Heart right ventricle (tissue), 16 donors: ENCODE measurements at regions not wholly inside any gene's neighbourhood (a gene's known extent, or its start where the extent isn't known, plus 50 kb on each side); places are given as distances from the start of the nearest gene placed in this dataset.

Experiments used
- ATAC-seq, 8 donors: fragments of 200-7000 bp; cut with Tn5 transposase; one replicate each; pipeline ENCODE4 v1.9.1; 2020; ENCODE audit warnings: mild to moderate bottlenecking in 8 of 8, moderate library complexity in 8 of 8, moderate number of reproducible peaks in 1 of 8
- DNase-seq, 2 donors: peaks; one replicate each; pipeline ENCODE4 v3.0.0-alpha.2; 2020
- H3K27ac ChIP-seq, 10 donors: fragments of 200-600 bp; sonication (generic) in 2 of 10; one replicate each; pipeline versions ENCODE4 v1.5.0 to v1.8.0; 2020 to 2022; ENCODE audit warnings: mild to moderate bottlenecking in 3 of 10
- H3K27me3 ChIP-seq, 7 donors: fragments of 200-600 bp; one replicate each; pipeline ENCODE4 v1.8.0; 2021 to 2022; ENCODE audit warnings: mild to moderate bottlenecking in 2 of 7
- H3K36me3 ChIP-seq, 9 donors: fragments of 200-600 bp; sonication (generic) in 1 of 9; one replicate each; pipeline versions ENCODE4 v1.5.0 to v1.8.0; 2020 to 2022; ENCODE audit warnings: mild to moderate bottlenecking in 2 of 9
- H3K4me1 ChIP-seq, 9 donors: fragments of 200-600 bp; sonication (generic) in 1 of 9; one replicate each; pipeline versions ENCODE4 v1.5.0 to v1.8.0; 2020 to 2022; ENCODE audit warnings: mild to moderate bottlenecking in 4 of 9
- H3K4me3 ChIP-seq, 10 donors: fragments of 200-600 bp; sonication (generic) in 2 of 10; one replicate each; pipeline versions ENCODE4 v1.5.0 to v1.8.0; 2020 to 2022; ENCODE audit warnings: mild to moderate bottlenecking in 7 of 10, moderate library complexity in 2 of 10
- H3K9me3 ChIP-seq, 11 donors: fragments of 200-600 bp in 10 of 11; sonication (generic) in 2 of 11; one replicate each; pipeline versions ENCODE4 v1.5.0 to v1.8.0; 2013 to 2022; ENCODE audit warnings: mild to moderate bottlenecking in 2 of 11, control low read depth in 1 of 11, moderate library complexity in 1 of 11
- CTCF ChIP-seq, 9 donors: fragments of 200-600 bp; sonication (generic) in 2 of 9; IDR thresholded peaks; one replicate each; pipeline versions ENCODE4 v1.5.0 to v1.8.0; 2021 to 2022; ENCODE audit warnings: antibody characterized with exemption in 9 of 9, mild to moderate bottlenecking in 5 of 9, moderate library complexity in 1 of 9
- WGBS, 2 donors: extraction: QIAGEN DNeasy Blood & Tissue Kit; methylation state at CpG; one replicate each; pipeline ENCODE4 v1.1.7; 2013; ENCODE audit warnings: inconsistent platforms in 1 of 2; 5-methylcytosine and 5-hydroxymethylcytosine counted together
- intact Hi-C, 10 donors: fragments of 100-400 bp; cut with DNase I; formaldehyde crosslinking; loops; one replicate each; pipeline versions ENCODE4 v1.11.1 to v1.14.2; 2022
- donor health status: Arrhythmogenic right ventricular cardiomyopathy.
- donor health status: ischemic (EF 13 %, LVEDD 7.1; RV severe dilation, severe dysfunction).
- donor health status: healthy with polysubstance abuse.
- donor health status: DM: no; HTN: yes; CAD: no.
- donor health status: DM: no; HTN: no; CAD: no.
- donor health status: ischemic (EF 25% LVEDD 6.9; RV normal size, moderate dysfunction).
- donor health status: ischemic (EF 25% LVEDD 5.7; RV mildly dilated, moderate dysfunction).
- donor health status: healthy.
- donor health status: DM: yes; HTN: yes; CAD: no.
- donor health status: Ischemic cardiomyopathy.
- donor health status: ischemic (EF 35%, LVEDD 5.7; RV mildly dilated, moderate dysfunction).
- donor health status: nonischemic (EF 11% LVEDD 7.7; RV severe dilation, severe dysfunction).
- donor health status: DM: yes; HTN: yes; CAD: no.
- donor health status: PGD.
- donor health status: ischemic (EF 29% LVEDD 5.4; RV normal size, mild dysfunction).
- donor health status: nonischemic (EF 23%, LVEDD 6.1; RV moderate dilation, normal function).

- Histone ChIP-seq H3K36me3 (no peaks in the 10 kb centered on the region), H3K27ac (no peak overlapping the region), H3K9me3 (peaks cover 0 to 5% (median 0%) of the 10 kb centered on the region in 11 donors), H3K4me1 (no peaks in the 10 kb centered on the region), H3K4me3 (no peak overlapping the region), H3K27me3 (no peaks in the 10 kb centered on the region)
- intact Hi-C loops: no loop called here
- no peak for TF ChIP-seq CTCF (IDR thresholded peaks at IDR 0.05)
- ATAC-seq (no peak), DNase-seq (no peak)
- WGBS, 2 donors: 70 to 84% methylated on average over 4 of the region's 4 CpGs
Measured at GRCh38 chr13:64782466-64782865, 2447.7 kb downstream of the PCDH9 start.

- intact Hi-C loops: no loop called here
- no peak for ATAC-seq
- no peak overlapping the region for H3K4me3 ChIP-seq
Measured at GRCh38 chr13:64778002-64778401, 2452.1 kb downstream of the PCDH9 start.

GRCh38 chr13:64774915-64775314 lies 2455.2 kb downstream of the PCDH9 start:
- TF ChIP-seq CTCF (IDR thresholded peaks at IDR 0.05): no peak
- Histone ChIP-seq H3K36me3 (no peaks in the 10 kb centered on the region), H3K9me3 (no peaks in the 10 kb centered on the region), H3K27ac (no peak overlapping the region), H3K4me3 (no peak overlapping the region), H3K27me3 (no peaks in the 10 kb centered on the region), H3K4me1 (no peaks in the 10 kb centered on the region)
- intact Hi-C loops: no loop called here
- ATAC-seq (no peak), DNase-seq (no peak)
- WGBS, 2 donors: 83 to 97% methylated on average over 1 of the region's 1 CpG

More at GRCh38 chr13:64778002-64778401, 2452.1 kb downstream of the PCDH9 start:
- no peak for TF ChIP-seq CTCF (IDR thresholded peaks at IDR 0.05)
- H3K36me3 ChIP-seq: no peaks in the 10 kb centered on the region
- WGBS, 2 donors: 40 to 49% methylated on average over 1 of the region's 1 CpG
- no peak overlapping the region for H3K27ac ChIP-seq
- no peaks in the 10 kb centered on the region for H3K9me3 ChIP-seq
- no peak for DNase-seq
- H3K4me1 ChIP-seq: no peaks in the 10 kb centered on the region
- no peaks in the 10 kb centered on the region for H3K27me3 ChIP-seq

GRCh38 chr13:64770743-64771142 lies 2459.4 kb downstream of the PCDH9 start:
- DNase-seq (no peak), ATAC-seq (no peak)
- no peak overlapping the region for H3K4me3 ChIP-seq
- intact Hi-C loops: no loop called here
- H3K4me1 ChIP-seq: no peaks in the 10 kb centered on the region
- no peaks in the 10 kb centered on the region for H3K36me3 ChIP-seq
- H3K27ac ChIP-seq: no peak overlapping the region
- no peak for TF ChIP-seq CTCF (IDR thresholded peaks at IDR 0.05)
- no peaks in the 10 kb centered on the region for H3K27me3 ChIP-seq
- WGBS, 2 donors: 79 to 85% methylated on average over 4 of the region's 4 CpGs
- H3K9me3 ChIP-seq: peaks cover 0 to 3% (median 0%) of the 10 kb centered on the region in 11 donors
